ENCODE measurements at regions not wholly inside any gene's neighbourhood (a gene's known extent, or its start where the extent isn't known, plus 50 kb on each side); places are given as distances from the start of the nearest gene placed in this dataset.

GRCh38 chr18:8522756-8523155 lies 86.5 kb upstream of the RAB12 start:
- H3K27ac ChIP-seq (ENCODE audit: low read depth in 1 of 2, low read length in 2 of 2) = no peak overlapping the region
- DNase-seq (ENCODE audit: low spot score) = no peak
- WGBS = 65% methylated on average over 4 of the region's 4 CpGs
- H3K9me3 ChIP-seq (ENCODE audit: control insufficient read depth in 4 of 4, low read length in 3 of 4) = peaks cover 0 to 6% (median 1%) of the 10 kb centered on the region in 4 donors
- peaks cover 0 to 12% (median 1%) of the 10 kb centered on the region in 4 donors for H3K27me3 ChIP-seq (ENCODE audit: control insufficient read depth in 4 of 4, insufficient read depth in 4 of 4, low read length in 3 of 4)
- TF ChIP-seq REST (IDR thresholded peaks at IDR 0.05) = no peak
- no peak for TF ChIP-seq MAX (IDR thresholded peaks at IDR 0.05)
- no peak for TF ChIP-seq SP1 (IDR thresholded peaks at IDR 0.05)
- TF ChIP-seq CTCF (IDR thresholded peaks at IDR 0.05; ENCODE audit: low read depth, low read length, missing input control) = no peak
- no peak for TF ChIP-seq ATF3 (IDR thresholded peaks at IDR 0.05)
- no peak for TF ChIP-seq RXRA (IDR thresholded peaks at IDR 0.05)
- TF ChIP-seq ZBTB33 (IDR thresholded peaks at IDR 0.05) = no peak
- TF ChIP-seq FOXA1 (IDR thresholded peaks at IDR 0.05) = no peak
- TF ChIP-seq HNF4G (IDR thresholded peaks at IDR 0.05) = no peak
- TF ChIP-seq NR2F2 (IDR thresholded peaks at IDR 0.05) = no peak
- no peak for TF ChIP-seq EGR1 (IDR thresholded peaks at IDR 0.05; ENCODE audit: low read depth in 2 of 2)
- no peak for TF ChIP-seq RAD21 (IDR thresholded peaks at IDR 0.05)
- H3K4me1 ChIP-seq (ENCODE audit: control insufficient read depth in 4 of 4, insufficient read depth in 4 of 4, low read length in 3 of 4) = no peaks in the 10 kb centered on the region
- H3K9ac ChIP-seq (ENCODE audit: low read depth in 1 of 2, low read length in 2 of 2) = no peak overlapping the region
- H3K36me3 ChIP-seq (ENCODE audit: control insufficient read depth in 4 of 4, insufficient read depth in 3 of 4, low read depth in 1 of 4, low read length in 3 of 4) = no peaks in the 10 kb centered on the region
- no peak overlapping the region for H3K4me3 ChIP-seq (ENCODE audit: low read depth in 1 of 3, low read length in 3 of 3)

GRCh38 chr18:8525692-8526091 lies 83.5 kb upstream of the RAB12 start:
- no peaks in the 10 kb centered on the region for H3K36me3 ChIP-seq (ENCODE audit: control insufficient read depth in 4 of 4, insufficient read depth in 3 of 4, low read depth in 1 of 4, low read length in 3 of 4)
- peaks cover 0 to 13% (median 2%) of the 10 kb centered on the region in 4 donors for H3K9me3 ChIP-seq (ENCODE audit: control insufficient read depth in 4 of 4, low read length in 3 of 4)
- H3K27me3 ChIP-seq (ENCODE audit: control insufficient read depth in 4 of 4, insufficient read depth in 4 of 4, low read length in 3 of 4) = peaks cover 0 to 12% (median 1%) of the 10 kb centered on the region in 4 donors
- no peaks in the 10 kb centered on the region for H3K4me1 ChIP-seq (ENCODE audit: control insufficient read depth in 4 of 4, insufficient read depth in 4 of 4, low read length in 3 of 4)
- no peak overlapping the region for H3K27ac ChIP-seq (ENCODE audit: low read depth in 1 of 2, low read length in 2 of 2)
- 57% methylated on average over 6 of the region's 6 CpGs for WGBS
- TF ChIP-seq SP1 (IDR thresholded peaks at IDR 0.05) = no peak
- no peak for TF ChIP-seq YY1 (IDR thresholded peaks at IDR 0.05)
- TF ChIP-seq HNF4A (conservative IDR thresholded peaks at IDR 0.05) = no peak
- no peak for TF ChIP-seq FOXA1 (IDR thresholded peaks at IDR 0.05)
- no peak for TF ChIP-seq GABPA (IDR thresholded peaks at IDR 0.05 in 1 of 2, conservative IDR thresholded peaks at IDR 0.05 in 1 of 2)
- no peak for TF ChIP-seq JUND (IDR thresholded peaks at IDR 0.05)
- no peak for TF ChIP-seq HNF4G (IDR thresholded peaks at IDR 0.05)
- no peak for TF ChIP-seq TAF1 (conservative IDR thresholded peaks at IDR 0.05)
- TF ChIP-seq EGR1 (IDR thresholded peaks at IDR 0.05; ENCODE audit: low read depth in 2 of 2) = no peak
- TF ChIP-seq CTCF (IDR thresholded peaks at IDR 0.05; ENCODE audit: low read depth, low read length, missing input control) = no peak
- no peak for TF ChIP-seq FOXA2 (IDR thresholded peaks at IDR 0.05)
- no peak for DNase-seq (ENCODE audit: low spot score)
- H3K9ac ChIP-seq (ENCODE audit: low read depth in 1 of 2, low read length in 2 of 2) = no peak overlapping the region
- H3K4me3 ChIP-seq (ENCODE audit: low read depth in 1 of 3, low read length in 3 of 3) = no peak overlapping the region

Measured in liver (tissue), 8 donors.